H9 (cell line): ENCODE measurements at regions not wholly inside any gene's neighbourhood (a gene's known extent, or its start where the extent isn't known, plus 50 kb on each side); places are given as distances from the start of the nearest gene placed in this dataset.
"Not testable (repeated sequence)": the region's sequence is repeated elsewhere in the genome, so short reads cannot be mapped to it uniquely, and the experiment has no call there.

Experiments used
- DNase-seq: peaks from one replicate; pipeline ENCODE4 v3.0.0-alpha.2; 2017
- H2AFZ ChIP-seq: one replicate; pipeline ENCODE4 v1.6.1; 2013; ENCODE audit warnings: mild to moderate bottlenecking, low read length, control low read depth, moderate library complexity
- H2AK5ac ChIP-seq: 2 replicates; pipeline ENCODE4 v1.6.1; 2013; ENCODE audit warnings: low read length, control low read depth, mixed read lengths; ENCODE audit not compliant: insufficient read length
- H2BK120ac ChIP-seq: one replicate; pipeline ENCODE4 v1.6.1; 2013; ENCODE audit warnings: low read depth, mild to moderate bottlenecking, low read length, control low read depth, inconsistent platforms; ENCODE audit not compliant: poor library complexity, severe bottlenecking
- H2BK12ac ChIP-seq: 2 replicates; pipeline ENCODE4 v1.6.1; 2013; ENCODE audit warnings: low read length, control low read depth, mixed read lengths, low read depth; ENCODE audit not compliant: insufficient read length
- H2BK15ac ChIP-seq: 2 replicates; pipeline ENCODE4 v1.6.1; 2013; ENCODE audit warnings: low read depth, low read length, control low read depth
- H2BK20ac ChIP-seq: one replicate; pipeline ENCODE4 v1.6.1; 2013; ENCODE audit warnings: low read depth, mild to moderate bottlenecking, low read length, control low read depth, inconsistent platforms; ENCODE audit not compliant: poor library complexity, severe bottlenecking
- H2BK5ac ChIP-seq: 2 replicates; pipeline ENCODE4 v1.6.1; 2013; ENCODE audit warnings: low read length, control low read depth, mixed read lengths; ENCODE audit not compliant: insufficient read length
- H3K14ac ChIP-seq: 2 replicates; pipeline ENCODE4 v1.6.1; 2013; ENCODE audit warnings: low read length, control low read depth; ENCODE audit not compliant: insufficient read depth
- H3K18ac ChIP-seq: 2 replicates; pipeline ENCODE4 v1.6.1; 2013; ENCODE audit warnings: low read depth, mild to moderate bottlenecking, mixed read lengths, low read length, control low read depth; ENCODE audit not compliant: insufficient read length
- H3K23ac ChIP-seq: 2 replicates; pipeline ENCODE4 v1.6.1; 2013; ENCODE audit warnings: low read length, control low read depth, mixed read lengths, low read depth; ENCODE audit not compliant: insufficient read length
- H3K23me2 ChIP-seq: 2 replicates; pipeline ENCODE4 v1.6.1; 2013; ENCODE audit warnings: low read depth, mild to moderate bottlenecking, mixed read lengths, low read length, control low read depth; ENCODE audit not compliant: insufficient read length, poor library complexity, severe bottlenecking
- H3K27ac ChIP-seq: 2 replicates; pipeline ENCODE4 v1.5.1; 2013; ENCODE audit warnings: low read length, control low read depth, mixed read lengths, low read depth; ENCODE audit not compliant: insufficient read length
- H3K27me3 ChIP-seq: 2 replicates; pipeline ENCODE4 v1.6.1; 2013; ENCODE audit warnings: low read length, control low read depth, inconsistent platforms; ENCODE audit not compliant: insufficient read depth
- H3K4ac ChIP-seq: 2 replicates; pipeline ENCODE4 v1.6.1; 2013; ENCODE audit warnings: low read depth, mild to moderate bottlenecking, control low read depth, inconsistent platforms, low read length, moderate library complexity
- H3K4me1 ChIP-seq: 2 replicates; pipeline ENCODE4 v1.6.1; 2013; ENCODE audit warnings: low read length, control low read depth, inconsistent platforms; ENCODE audit not compliant: insufficient read depth
- H3K4me2 ChIP-seq: 2 replicates; pipeline ENCODE4 v1.6.1; 2013; ENCODE audit warnings: low read length, control low read depth, mixed read lengths; ENCODE audit not compliant: insufficient read length, insufficient read depth
- H3K56ac ChIP-seq: 2 replicates; pipeline ENCODE4 v1.6.1; 2013; ENCODE audit warnings: low read depth, mild to moderate bottlenecking, mixed read lengths, low read length, control low read depth; ENCODE audit not compliant: insufficient read length
- H3K79me1 ChIP-seq: 2 replicates; pipeline ENCODE4 v1.6.1; 2013; ENCODE audit warnings: low read depth, mild to moderate bottlenecking, moderate library complexity, low read length, control low read depth, inconsistent platforms; ENCODE audit not compliant: insufficient read depth, poor library complexity, severe bottlenecking
- H3K79me2 ChIP-seq: 2 replicates; pipeline ENCODE4 v1.6.1; 2013; ENCODE audit warnings: low read length, control low read depth, inconsistent platforms; ENCODE audit not compliant: insufficient read depth
- H3K9ac ChIP-seq: 2 replicates; pipeline ENCODE4 v1.6.1; 2013; ENCODE audit warnings: low read length, control low read depth, mixed read lengths; ENCODE audit not compliant: insufficient read length; ENCODE audit errors: extremely low read depth
- H3K9me3 ChIP-seq: one replicate; pipeline ENCODE4 v1.6.1; 2013; ENCODE audit warnings: low read depth, low read length, inconsistent platforms; ENCODE audit not compliant: control insufficient read depth
- H3T11ph ChIP-seq: one replicate; pipeline ENCODE4 v1.6.1; 2013; ENCODE audit warnings: mild to moderate bottlenecking, low read length, control low read depth, inconsistent platforms
- H4K20me1 ChIP-seq: one replicate; pipeline ENCODE4 v1.6.1; 2013; ENCODE audit not compliant: control insufficient read depth, insufficient read length, insufficient read depth
- H4K5ac ChIP-seq: 2 replicates; pipeline ENCODE4 v1.6.1; 2013; ENCODE audit warnings: low read depth, mild to moderate bottlenecking, mixed read lengths, low read length, control low read depth; ENCODE audit not compliant: insufficient read length
- H4K8ac ChIP-seq: replicated peaks from 2 replicates; pipeline ENCODE4 v1.6.1; 2013; ENCODE audit warnings: low read length, control low read depth, mixed read lengths, low read depth; ENCODE audit not compliant: insufficient read length
- H4K91ac ChIP-seq: 2 replicates; pipeline ENCODE4 v1.6.1; 2013; ENCODE audit warnings: low read depth, mild to moderate bottlenecking, moderate library complexity, mixed read lengths, low read length, control low read depth; ENCODE audit not compliant: insufficient read length
- H3K27ac Mint-ChIP-seq, 3 experiments: 2 replicates in 2 of 3; 3 replicates in 1 of 3; pipeline ENCODE4 v1.8.0; 2020 to 2021; ENCODE audit warnings: mixed read lengths in 3 of 3, mild to moderate bottlenecking in 1 of 3, moderate library complexity in 1 of 3
- H3K27me3 Mint-ChIP-seq: 2 replicates; pipeline ENCODE4 v1.8.0; 2021; ENCODE audit warnings: low read depth, mild to moderate bottlenecking, moderate library complexity, mixed read lengths
- H3K36me3 Mint-ChIP-seq, 3 experiments: 2 replicates in 2 of 3; 3 replicates in 1 of 3; pipeline ENCODE4 v1.8.0; 2020 to 2021; ENCODE audit warnings: low read depth in 3 of 3, mixed read lengths in 3 of 3; ENCODE audit not compliant: insufficient read depth in 1 of 3
- H3K4me1 Mint-ChIP-seq, 2 experiments: 2 replicates each; pipeline ENCODE4 v1.8.0; 2020; ENCODE audit warnings: mixed read lengths in 2 of 2
- H3K4me3 Mint-ChIP-seq, 2 experiments: 2 replicates in 1 of 2; 3 replicates in 1 of 2; pipeline ENCODE4 v1.8.0; 2020 to 2021; ENCODE audit warnings: mild to moderate bottlenecking in 2 of 2, mixed read lengths in 2 of 2, moderate library complexity in 1 of 2
- H3K9me3 Mint-ChIP-seq, 2 experiments: 2 replicates in 1 of 2; 3 replicates in 1 of 2; pipeline ENCODE4 v1.8.0; 2020; ENCODE audit warnings: mild to moderate bottlenecking in 2 of 2, mixed read lengths in 2 of 2, moderate library complexity in 1 of 2
- CTCF ChIP-seq: fragments of 200-600 bp; sonication (generic); conservative IDR thresholded peaks from 3 replicates; pipeline ENCODE4 v1.8.0; 2021; ENCODE audit warnings: antibody characterized with exemption, mild to moderate bottlenecking
- WGBS: extraction: QIAGEN DNeasy Blood & Tissue Kit; methylation state at CpG from one replicate; pipeline ENCODE4 v1.1.7; 2013; ENCODE audit warnings: missing lambda C conversion rate, low lambda C conversion rate, mixed read lengths; ENCODE audit not compliant: insufficient read length; ENCODE audit errors: extremely low coverage; 5-methylcytosine and 5-hydroxymethylcytosine counted together

GRCh38 chr5:21341203-21341947 is 1353.4 kb upstream of the CDH18 start:
- not testable (repeated sequence) for H3K4ac ChIP-seq, H3K79me2 ChIP-seq, H3K36me3 Mint-ChIP-seq, H3K27me3 ChIP-seq, H3K4me1 Mint-ChIP-seq, H2AFZ ChIP-seq, H3K27ac ChIP-seq, H3K9me3 Mint-ChIP-seq, H3K9ac ChIP-seq, H2BK120ac ChIP-seq, H3K4me2 ChIP-seq, H2AK5ac ChIP-seq, H3K56ac ChIP-seq, H2BK15ac ChIP-seq, H3K23me2 ChIP-seq, H3K27ac Mint-ChIP-seq, H4K5ac ChIP-seq, H3T11ph ChIP-seq, H3K27me3 Mint-ChIP-seq, H3K23ac ChIP-seq, H4K20me1 ChIP-seq, H3K18ac ChIP-seq, H2BK5ac ChIP-seq, H3K14ac ChIP-seq, H3K9me3 ChIP-seq, H2BK20ac ChIP-seq, H4K8ac ChIP-seq, H3K79me1 ChIP-seq, H2BK12ac ChIP-seq, H3K4me1 ChIP-seq, H4K91ac ChIP-seq
- DNase-seq, result peak; percentile 24
- peak overlapping the region; percentile 56 to 75 for H3K4me3 Mint-ChIP-seq
- TF ChIP-seq CTCF, result peak; percentile 57
- no CpG with 5 or more reads among the region's 68 CpGs for WGBS

- not testable (repeated sequence) for H3K9me3 Mint-ChIP-seq
Measured at GRCh38 chr5:21340233-21340632, 1352.2 kb upstream of the CDH18 start.

More at GRCh38 chr5:21340233-21340632, 1352.2 kb upstream of the CDH18 start:
- not testable (repeated sequence) for H3K9me3 ChIP-seq, H3K79me1 ChIP-seq, H3K4ac ChIP-seq, H3K23ac ChIP-seq, H3K4me1 ChIP-seq, H4K8ac ChIP-seq, H4K91ac ChIP-seq, H3K9ac ChIP-seq, H3K14ac ChIP-seq, H3K27me3 Mint-ChIP-seq, H2BK20ac ChIP-seq, H3K56ac ChIP-seq, H2BK12ac ChIP-seq, H3K27me3 ChIP-seq, H3K4me1 Mint-ChIP-seq, H3K27ac Mint-ChIP-seq, H3K79me2 ChIP-seq, H2AFZ ChIP-seq, H2BK5ac ChIP-seq, H3T11ph ChIP-seq, H4K20me1 ChIP-seq, H4K5ac ChIP-seq, H3K27ac ChIP-seq, DNase-seq, H3K23me2 ChIP-seq, H3K4me3 Mint-ChIP-seq, H2BK120ac ChIP-seq, H2BK15ac ChIP-seq, H2AK5ac ChIP-seq, H3K18ac ChIP-seq, H3K36me3 Mint-ChIP-seq, H3K4me2 ChIP-seq
- WGBS, result no CpG with 5 or more reads among the region's 3 CpGs
